ENCODE measurements at regions not wholly inside any gene's neighbourhood (a gene's known extent, or its start where the extent isn't known, plus 50 kb on each side); places are given as distances from the start of the nearest gene placed in this dataset.
"Not testable (repeated sequence)": the region's sequence is repeated elsewhere in the genome, so short reads cannot be mapped to it uniquely, and the experiment has no call there.

DNA sequence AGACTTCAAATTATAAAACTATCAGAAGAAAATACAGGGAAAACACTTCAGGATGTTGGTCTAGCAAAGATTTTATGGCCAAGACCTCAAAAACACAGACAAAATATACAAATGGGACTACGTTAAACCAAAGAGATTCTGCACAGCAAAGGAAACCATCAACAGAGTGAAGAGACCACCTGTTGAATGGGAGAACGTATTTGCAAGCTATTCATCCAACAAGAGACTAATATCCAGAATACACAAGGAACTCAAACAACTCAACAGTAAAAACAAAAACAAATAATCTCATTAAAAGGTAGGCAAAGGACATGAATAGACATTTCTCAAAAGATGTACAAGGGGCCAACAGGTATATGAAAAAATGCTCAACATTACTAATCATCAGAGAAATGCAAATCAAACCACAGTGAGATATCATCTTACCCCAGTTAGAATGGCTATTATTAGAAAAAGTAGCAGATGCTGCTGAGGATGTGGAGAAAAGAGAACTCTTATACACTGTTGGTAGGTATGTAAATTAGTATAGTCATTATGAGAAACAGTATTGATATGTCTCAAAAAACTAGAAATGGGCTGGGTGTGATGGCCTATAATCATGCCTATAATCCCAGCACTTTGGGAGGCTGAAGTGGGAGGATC lies 112.6 kb downstream of the LRIG2 start:
- no peak for DNase-seq (ENCODE audit: low read depth in 4 of 4, low spot score in 2 of 4)

- no peak for DNase-seq (ENCODE audit: low read depth in 4 of 4, low spot score in 2 of 4)
Measured at GRCh38 chr1:113190078-113190477, 117.1 kb downstream of the LRIG2 start.

DNA sequence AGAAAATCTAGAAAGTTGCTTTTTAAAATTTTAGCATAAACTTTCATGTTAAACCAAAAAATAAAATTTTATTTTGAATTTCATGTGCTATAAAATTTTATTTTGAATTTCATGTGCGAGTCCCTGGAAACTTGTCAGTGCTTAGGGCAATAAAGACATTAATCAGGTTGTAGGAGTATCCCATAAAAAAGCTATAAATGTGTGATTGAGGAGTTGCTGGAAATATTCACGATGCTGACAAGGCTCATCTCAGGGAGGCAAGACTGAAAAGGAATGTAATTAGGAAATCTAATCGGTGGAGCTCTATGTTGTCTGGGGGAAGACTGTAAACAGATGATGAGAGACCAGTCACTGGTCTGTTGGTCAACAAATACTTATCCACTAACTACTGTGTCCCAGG lies 117.9 kb downstream of the LRIG2 start:
- DNase-seq (ENCODE audit: low read depth in 4 of 4, low spot score in 2 of 4): no peak

DNA sequence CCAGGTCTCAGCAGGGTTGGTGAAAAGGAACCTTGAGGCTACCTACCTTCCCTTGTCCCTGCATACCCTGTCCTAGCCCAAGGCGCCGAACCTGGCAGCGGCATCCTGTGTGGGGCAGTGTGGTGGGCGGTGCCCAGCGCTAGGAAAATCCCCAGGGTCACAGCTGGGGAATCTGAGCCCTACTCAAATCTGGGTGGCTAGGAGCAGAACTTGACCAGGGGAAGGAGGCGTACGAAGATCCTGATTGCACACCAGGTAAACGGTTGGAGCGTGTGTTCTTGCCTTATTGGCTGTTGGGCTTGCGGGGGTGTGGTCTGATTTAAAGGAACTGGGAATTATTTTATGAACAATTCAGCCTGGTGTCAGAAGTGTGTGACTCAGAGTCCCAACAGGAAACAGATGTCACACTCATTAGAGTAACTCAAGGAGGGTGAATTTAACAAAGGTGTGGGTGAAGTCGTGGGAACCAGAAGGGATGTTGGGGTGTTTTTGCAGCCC lies 118.6 kb downstream of the LRIG2 start:
- no peak for DNase-seq (ENCODE audit: low read depth in 4 of 4, low spot score in 2 of 4)

GRCh38 chr1:113192242-113192641 lies 119.2 kb downstream of the LRIG2 start:
- no peak for DNase-seq (ENCODE audit: low read depth in 4 of 4, low spot score in 2 of 4)

DNA sequence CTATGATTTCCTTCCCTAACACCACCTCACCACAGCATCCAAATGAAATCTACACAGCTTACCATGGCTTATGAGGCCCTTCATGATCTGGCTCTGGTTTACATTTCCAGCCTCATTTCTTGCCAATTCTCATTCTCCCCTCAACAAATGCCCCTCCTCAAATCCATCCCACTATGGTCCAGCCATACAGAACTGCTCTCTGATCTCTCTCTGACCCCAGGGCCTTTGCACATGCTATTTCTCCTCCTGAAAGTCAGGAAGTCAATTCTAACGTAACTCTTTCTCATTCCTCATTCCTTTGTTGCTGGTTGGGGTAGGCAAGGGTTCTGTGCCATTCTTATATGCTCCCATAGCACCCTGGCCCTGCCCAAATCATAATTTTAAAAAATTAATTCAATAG lies 120.0 kb downstream of the LRIG2 start:
- DNase-seq (ENCODE audit: low read depth in 4 of 4, low spot score in 2 of 4): no peak

GRCh38 chr1:113194846-113195830 lies 122.1 kb downstream of the LRIG2 start:
- DNase-seq (ENCODE audit: low read depth in 4 of 4, low spot score in 2 of 4): no peak

- DNase-seq (ENCODE audit: low read depth in 4 of 4, low spot score in 2 of 4): no peak
Measured at GRCh38 chr1:113197719-113198330, 124.8 kb downstream of the LRIG2 start.

GRCh38 chr1:113198806-113199205 lies 125.8 kb downstream of the LRIG2 start:
- no peak for DNase-seq (ENCODE audit: low read depth in 4 of 4, low spot score in 2 of 4)

GRCh38 chr1:113199760-113200455 lies 126.9 kb downstream of the LRIG2 start:
- no peak for DNase-seq (ENCODE audit: low read depth in 4 of 4, low spot score in 2 of 4)

- no peak for DNase-seq (ENCODE audit: low read depth in 4 of 4, low spot score in 2 of 4)
Measured at GRCh38 chr1:113201560-113201959, 128.6 kb downstream of the LRIG2 start.

GRCh38 chr1:113205980-113206766 lies 133.2 kb downstream of the LRIG2 start:
- no peak for DNase-seq (ENCODE audit: low read depth in 4 of 4, low spot score in 2 of 4)

DNA sequence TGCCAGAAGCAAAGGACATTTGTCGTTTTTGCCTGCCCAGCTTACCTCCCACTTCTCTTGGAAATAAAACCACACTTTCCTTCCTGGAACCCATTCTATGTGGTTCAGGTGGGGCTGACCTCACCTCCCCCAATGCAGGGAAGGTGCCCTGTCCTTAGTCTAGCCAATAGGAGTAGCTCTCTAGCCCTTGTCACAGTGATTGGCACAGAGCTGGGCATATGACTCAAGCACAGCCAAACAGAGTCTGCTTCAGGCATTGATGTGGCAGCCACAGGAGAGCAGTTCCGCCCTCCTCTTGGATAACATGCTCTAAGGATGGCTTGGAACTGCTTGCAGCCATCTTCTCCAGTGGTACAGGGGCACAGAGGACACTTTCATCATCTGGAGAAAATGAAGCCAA lies 134.0 kb downstream of the LRIG2 start:
- DNase-seq (ENCODE audit: low read depth in 4 of 4, low spot score in 2 of 4): no peak

DNA sequence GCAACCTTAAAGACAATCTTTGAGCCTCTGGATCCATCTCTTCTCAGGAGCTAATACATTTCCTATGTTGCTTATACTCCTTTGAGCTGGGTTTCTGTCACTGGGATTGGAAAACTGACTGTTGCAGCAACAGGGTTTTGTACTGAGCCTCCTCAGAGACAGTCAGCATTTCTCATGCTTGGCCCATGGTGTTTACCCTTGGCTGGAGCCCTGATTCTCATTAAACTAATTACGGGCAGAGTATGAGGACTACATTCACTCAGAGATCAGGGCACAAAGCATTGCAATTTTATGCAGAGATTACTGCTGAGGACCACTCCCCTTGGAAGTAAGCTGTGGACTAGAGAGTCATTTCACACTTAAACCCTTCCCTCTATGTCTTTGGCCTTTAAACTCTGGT lies 134.5 kb downstream of the LRIG2 start:
- no peak for DNase-seq (ENCODE audit: low read depth in 4 of 4, low spot score in 2 of 4)

- DNase-seq (ENCODE audit: low read depth in 4 of 4, low spot score in 2 of 4): not testable (repeated sequence)
Measured at GRCh38 chr1:113208425-113208824, 135.4 kb downstream of the LRIG2 start.

DNA sequence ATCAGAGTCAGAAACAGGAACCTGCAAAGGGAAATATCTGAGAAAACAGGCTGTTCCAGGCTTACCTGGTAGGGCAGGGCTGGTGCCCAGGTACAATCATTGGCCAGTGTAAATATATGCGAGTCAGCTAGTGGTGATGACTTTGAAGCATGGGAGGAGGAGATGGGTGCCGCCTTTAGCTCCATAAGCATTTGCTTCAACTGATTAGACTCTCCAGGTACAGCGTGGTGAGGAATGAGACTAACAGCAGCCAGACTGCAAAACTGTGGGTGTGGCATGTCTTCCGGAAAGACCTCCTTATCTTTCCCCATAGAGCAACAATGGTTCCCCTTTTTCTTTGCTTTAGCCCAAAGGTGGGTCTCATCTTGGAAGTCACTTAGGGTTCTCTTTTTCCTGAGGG lies 137.2 kb downstream of the LRIG2 start:
- no peak for DNase-seq (ENCODE audit: low read depth in 4 of 4, low spot score in 2 of 4)

GRCh38 chr1:113211467-113211866 lies 138.5 kb downstream of the LRIG2 start:
- DNase-seq (ENCODE audit: low read depth in 4 of 4, low spot score in 2 of 4): no peak

DNA sequence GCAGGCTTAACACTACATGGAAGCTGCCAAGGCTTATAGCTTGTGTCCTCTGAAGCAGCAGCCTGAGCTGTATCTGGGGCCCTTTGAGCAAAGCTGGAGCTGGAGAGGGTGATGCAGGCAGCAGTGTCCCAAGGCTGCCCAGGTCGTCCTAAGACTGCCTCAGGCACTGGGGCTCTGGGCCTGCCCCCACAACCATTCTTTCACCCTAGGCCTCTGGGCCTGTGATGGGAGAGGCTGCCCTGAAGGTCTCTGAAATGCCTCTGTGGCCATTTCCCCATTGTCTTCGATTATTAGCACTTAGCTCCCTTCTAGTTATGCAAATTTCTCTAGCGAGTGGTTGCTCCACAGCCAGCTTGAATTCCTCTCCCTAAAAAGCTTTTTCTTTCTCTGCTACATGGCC lies 142.0 kb downstream of the LRIG2 start:
- no peak for DNase-seq (ENCODE audit: low read depth in 4 of 4, low spot score in 2 of 4)

DNA sequence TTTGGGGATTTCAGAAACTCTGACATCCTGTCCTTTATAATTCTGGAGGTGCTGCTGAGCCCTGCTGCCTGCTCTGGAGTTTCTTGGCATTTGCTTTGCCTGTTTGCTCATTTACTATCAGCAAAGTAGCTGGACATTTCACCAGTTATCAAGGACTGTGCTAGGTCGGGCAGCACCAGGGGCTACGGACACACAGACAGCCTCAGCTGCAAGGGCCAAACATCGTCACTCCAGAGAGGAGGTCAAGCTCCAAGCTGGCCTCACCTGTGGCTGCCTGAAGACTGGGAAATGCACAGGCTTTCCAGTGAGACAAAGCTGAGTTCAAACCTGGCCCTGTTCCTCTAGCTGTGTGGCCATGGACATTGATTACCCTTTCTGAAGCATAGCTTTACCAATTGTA lies 143.7 kb downstream of the LRIG2 start:
- no peak for DNase-seq (ENCODE audit: low read depth in 4 of 4, low spot score in 2 of 4)
